ENCODE measurements at regions not wholly inside any gene's neighbourhood (a gene's known extent, or its start where the extent isn't known, plus 50 kb on each side); places are given as distances from the start of the nearest gene placed in this dataset.

DNA sequence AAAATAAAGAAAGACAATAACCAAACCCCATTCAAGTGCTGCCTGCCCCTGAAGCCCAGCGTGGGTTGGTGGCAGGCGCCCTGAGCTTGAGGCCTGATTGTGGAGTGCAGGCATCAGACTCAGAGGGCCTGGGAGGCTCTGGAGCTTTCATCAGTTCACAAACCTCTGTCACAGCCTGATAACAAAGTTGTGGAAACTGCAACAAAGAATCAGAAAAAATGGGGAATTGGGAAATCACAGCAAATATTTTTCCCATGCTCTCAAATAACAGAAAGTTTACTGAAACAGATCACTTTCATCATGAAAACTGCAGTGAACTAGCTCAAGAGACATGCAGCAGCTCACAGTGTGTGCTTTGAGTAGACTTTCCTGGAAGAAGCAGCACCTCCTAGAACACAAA, 793.6 kb downstream of the UQCRFS1 start:
- Histone ChIP-seq H3K27ac (ENCODE audit: insufficient read depth, low read length, poor library complexity, severe bottlenecking) (no peak overlapping the region), H3K9me3 (ENCODE audit: control insufficient read depth in 2 of 2, low read length in 2 of 2) (peaks cover 1 to 5% of the 10 kb centered on the region in 2 experiments), H3K4me1 (ENCODE audit: control insufficient read depth, insufficient read depth, low read length, poor library complexity, severe bottlenecking) (no peaks in the 10 kb centered on the region), H3K4me3 (ENCODE audit: low read depth, low read length) (no peak overlapping the region), H3K27me3 (ENCODE audit: control insufficient read depth, insufficient read depth, low read length) (no peaks in the 10 kb centered on the region), H3K36me3 (ENCODE audit: control insufficient read depth, insufficient read depth, low read length) (no peaks in the 10 kb centered on the region)
- Mint-ChIP-seq H3K9me3 (peaks cover 0 to 11% (median 1%) of the 10 kb centered on the region in 7 donors), H3K4me1 (peaks cover 0 to 9% (median 0%) of the 10 kb centered on the region in 4 donors), H3K27me3 (no peaks in the 10 kb centered on the region), H3K4me3 (no peak overlapping the region), H3K36me3 (no peaks in the 10 kb centered on the region), H3K27ac (no peak overlapping the region)
- ATAC-seq (ENCODE audit: low read depth in 2 of 2) (no peak), DNase-seq (no peak)

DNA sequence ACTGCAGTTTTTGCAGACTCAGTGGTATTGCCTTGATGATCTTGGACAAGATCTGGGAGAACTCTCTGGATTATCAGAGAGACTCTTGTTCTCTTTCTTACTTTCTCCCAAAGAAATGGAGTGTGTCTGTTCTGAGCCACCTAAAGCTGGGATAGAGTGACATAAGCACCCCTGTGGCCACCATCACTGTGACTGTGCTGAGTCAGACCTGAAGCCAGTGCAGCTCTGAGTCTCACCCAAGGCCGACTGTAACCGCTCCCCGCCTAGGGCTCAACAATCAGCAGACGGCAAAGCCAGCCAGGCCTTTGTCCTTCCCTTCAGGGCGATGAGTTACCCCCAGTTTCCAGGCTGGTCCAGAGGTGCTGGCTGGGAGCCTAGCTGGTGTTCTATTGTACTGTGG, 795.6 kb downstream of the UQCRFS1 start:
- Histone ChIP-seq H3K4me3 (ENCODE audit: low read depth, low read length) (no peak overlapping the region), H3K36me3 (ENCODE audit: control insufficient read depth, insufficient read depth, low read length) (no peaks in the 10 kb centered on the region), H3K9me3 (ENCODE audit: control insufficient read depth in 2 of 2, low read length in 2 of 2) (peaks cover 1 to 5% of the 10 kb centered on the region in 2 experiments), H3K4me1 (ENCODE audit: control insufficient read depth, insufficient read depth, low read length, poor library complexity, severe bottlenecking) (no peaks in the 10 kb centered on the region), H3K27ac (ENCODE audit: insufficient read depth, low read length, poor library complexity, severe bottlenecking) (no peak overlapping the region), H3K27me3 (ENCODE audit: control insufficient read depth, insufficient read depth, low read length) (no peaks in the 10 kb centered on the region)
- H3K4me1 Mint-ChIP-seq, result peaks cover 0 to 7% (median 0%) of the 10 kb centered on the region in 4 donors
- no peak overlapping the region for H3K4me3 Mint-ChIP-seq
- H3K27me3 Mint-ChIP-seq, result no peaks in the 10 kb centered on the region
- DNase-seq, result no peak
- ATAC-seq (ENCODE audit: low read depth in 2 of 2), result no peak
- no peaks in the 10 kb centered on the region for H3K36me3 Mint-ChIP-seq
- peaks cover 0 to 11% (median 0%) of the 10 kb centered on the region in 7 donors for H3K9me3 Mint-ChIP-seq
- H3K27ac Mint-ChIP-seq, result no peak overlapping the region

DNA sequence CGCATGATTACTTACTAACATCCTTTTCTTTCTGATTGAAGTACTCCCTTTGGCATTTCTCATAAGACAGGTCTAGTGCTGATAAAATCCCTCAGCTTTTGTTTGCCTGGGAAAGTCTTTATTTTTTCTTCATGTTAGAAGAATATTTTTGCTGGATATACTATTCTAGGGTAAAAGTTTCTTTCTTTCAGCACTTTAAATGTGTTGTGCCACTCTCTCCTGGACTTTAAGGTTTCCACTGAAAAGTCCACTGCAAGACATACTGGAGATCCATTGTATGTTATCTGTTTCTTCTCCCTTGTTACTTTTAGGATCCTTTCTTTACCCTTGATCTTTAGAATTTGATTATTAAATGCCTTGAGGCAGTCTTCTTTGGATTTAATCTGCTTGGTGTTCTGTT, 796.7 kb downstream of the UQCRFS1 start:
- no peak for ATAC-seq (ENCODE audit: low read depth in 2 of 2)
- no peak overlapping the region for H3K4me3 Mint-ChIP-seq
- H3K27ac Mint-ChIP-seq, result no peak overlapping the region

DNA sequence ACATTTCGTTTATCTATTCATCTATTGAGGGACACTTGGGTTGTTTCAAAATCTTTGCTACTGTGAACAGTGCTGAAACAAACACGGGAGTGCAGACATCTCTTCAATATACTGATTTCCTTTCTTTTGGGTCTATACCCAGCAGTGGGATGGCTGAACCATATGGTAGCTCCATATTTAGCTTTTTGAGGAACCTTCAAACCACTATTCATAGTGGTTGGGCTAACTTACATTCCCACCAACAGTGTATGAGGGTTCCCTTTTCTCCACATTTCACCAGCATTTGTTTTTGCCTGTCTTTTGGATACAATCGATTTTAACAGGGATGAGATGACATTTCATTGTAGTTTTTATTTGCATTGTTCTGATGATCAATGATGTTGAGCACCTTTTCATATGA, 798.2 kb downstream of the UQCRFS1 start:
- Mint-ChIP-seq H3K9me3 (peaks cover 0 to 11% (median 0%) of the 10 kb centered on the region in 7 donors), H3K36me3 (no peaks in the 10 kb centered on the region)

More for the DNA sequence above, 796.7 kb downstream of the UQCRFS1 start:
- H3K27me3 Mint-ChIP-seq, result no peaks in the 10 kb centered on the region
- no peaks in the 10 kb centered on the region for H3K36me3 Mint-ChIP-seq
- no peak for DNase-seq
- H3K9me3 Mint-ChIP-seq, result peaks cover 0 to 11% (median 0%) of the 10 kb centered on the region in 7 donors
- Histone ChIP-seq H3K9me3 (ENCODE audit: control insufficient read depth in 2 of 2, low read length in 2 of 2) (peaks cover 1 to 5% of the 10 kb centered on the region in 2 experiments), H3K27me3 (ENCODE audit: control insufficient read depth, insufficient read depth, low read length) (no peaks in the 10 kb centered on the region), H3K27ac (ENCODE audit: insufficient read depth, low read length, poor library complexity, severe bottlenecking) (no peak overlapping the region), H3K4me3 (ENCODE audit: low read depth, low read length) (no peak overlapping the region), H3K4me1 (ENCODE audit: control insufficient read depth, insufficient read depth, low read length, poor library complexity, severe bottlenecking) (no peaks in the 10 kb centered on the region), H3K36me3 (ENCODE audit: control insufficient read depth, insufficient read depth, low read length) (no peaks in the 10 kb centered on the region)
- no peaks in the 10 kb centered on the region for H3K4me1 Mint-ChIP-seq

DNA sequence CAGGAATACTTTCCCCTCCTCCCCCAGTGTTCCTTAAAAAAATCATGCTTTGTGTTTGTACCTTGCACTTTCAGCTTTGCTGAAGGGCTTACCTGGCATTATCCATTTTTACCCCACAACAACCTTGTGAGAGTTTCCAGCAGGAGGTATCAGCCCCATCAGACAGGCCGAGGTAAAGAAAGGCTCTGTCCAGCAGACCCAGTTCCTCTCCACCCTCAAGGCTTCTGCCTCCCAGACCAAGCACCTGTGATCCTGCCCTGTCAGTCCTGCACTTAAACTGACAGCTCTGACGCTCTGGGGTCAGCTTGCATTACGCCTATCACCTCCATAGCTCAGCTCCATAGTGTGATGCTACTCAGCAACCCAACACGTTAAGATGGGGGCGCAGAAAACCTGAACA, 803.1 kb downstream of the UQCRFS1 start:
- Histone ChIP-seq H3K27ac (ENCODE audit: insufficient read depth, low read length, poor library complexity, severe bottlenecking) (no peak overlapping the region), H3K27me3 (ENCODE audit: control insufficient read depth, insufficient read depth, low read length) (no peaks in the 10 kb centered on the region), H3K36me3 (ENCODE audit: control insufficient read depth, insufficient read depth, low read length) (no peaks in the 10 kb centered on the region), H3K9me3 (ENCODE audit: control insufficient read depth in 2 of 2, low read length in 2 of 2) (no peaks in the 10 kb centered on the region), H3K4me3 (ENCODE audit: low read depth, low read length) (no peak overlapping the region), H3K4me1 (ENCODE audit: control insufficient read depth, insufficient read depth, low read length, poor library complexity, severe bottlenecking) (no peaks in the 10 kb centered on the region)
- Mint-ChIP-seq H3K36me3 (no peaks in the 10 kb centered on the region), H3K27ac (no peak overlapping the region), H3K9me3 (peaks cover 0 to 3% (median 0%) of the 10 kb centered on the region in 7 donors), H3K4me1 (no peaks in the 10 kb centered on the region), H3K4me3 (no peak overlapping the region), H3K27me3 (no peaks in the 10 kb centered on the region)
- no peak for DNase-seq
- no peak for ATAC-seq (ENCODE audit: low read depth in 2 of 2)

More for the DNA sequence above, 798.2 kb downstream of the UQCRFS1 start:
- no peak overlapping the region for H3K27ac ChIP-seq (ENCODE audit: insufficient read depth, low read length, poor library complexity, severe bottlenecking)
- no peaks in the 10 kb centered on the region for H3K36me3 ChIP-seq (ENCODE audit: control insufficient read depth, insufficient read depth, low read length)
- DNase-seq (no peak), ATAC-seq (ENCODE audit: low read depth in 2 of 2) (no peak)
- Mint-ChIP-seq H3K4me3 (no peak overlapping the region), H3K27me3 (no peaks in the 10 kb centered on the region), H3K4me1 (no peaks in the 10 kb centered on the region), H3K27ac (no peak overlapping the region)
- H3K27me3 ChIP-seq (ENCODE audit: control insufficient read depth, insufficient read depth, low read length), result no peaks in the 10 kb centered on the region
- peaks cover 1 to 5% of the 10 kb centered on the region in 2 experiments for H3K9me3 ChIP-seq (ENCODE audit: control insufficient read depth in 2 of 2, low read length in 2 of 2)
- H3K4me1 ChIP-seq (ENCODE audit: control insufficient read depth, insufficient read depth, low read length, poor library complexity, severe bottlenecking), result no peaks in the 10 kb centered on the region
- H3K4me3 ChIP-seq (ENCODE audit: low read depth, low read length), result no peak overlapping the region

DNA sequence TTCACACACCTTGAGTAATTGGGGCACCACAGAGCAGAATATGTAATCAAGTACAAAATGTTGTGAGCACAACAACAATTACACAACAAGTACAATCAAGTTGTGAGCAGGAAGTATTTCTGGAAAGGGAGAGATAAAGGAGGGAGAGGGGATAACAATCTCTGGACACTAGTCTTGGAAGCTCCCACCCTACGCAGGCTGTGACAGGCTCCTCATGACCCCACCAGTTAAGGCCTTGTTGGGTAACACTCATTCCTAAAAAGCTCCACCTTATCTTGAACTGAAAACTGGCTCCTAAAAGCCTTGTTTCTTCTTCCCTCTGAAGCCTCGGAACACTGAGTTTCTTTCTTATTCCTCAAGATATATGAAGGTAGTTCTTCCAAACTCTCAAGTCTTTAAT, 806.0 kb downstream of the UQCRFS1 start:
- ATAC-seq (ENCODE audit: low read depth in 2 of 2) (no peak), DNase-seq (no peak)
- no peaks in the 10 kb centered on the region for H3K27me3 Mint-ChIP-seq
- H3K9me3 ChIP-seq (ENCODE audit: control insufficient read depth in 2 of 2, low read length in 2 of 2), result no peaks in the 10 kb centered on the region
- H3K27ac Mint-ChIP-seq, result peak overlapping the region in 1 of 3 donors; percentile 68
- peaks cover 0 to 12% (median 4%) of the 10 kb centered on the region in 7 donors for H3K9me3 Mint-ChIP-seq
- no peak overlapping the region for H3K4me3 ChIP-seq (ENCODE audit: low read depth, low read length)
- H3K27ac ChIP-seq (ENCODE audit: insufficient read depth, low read length, poor library complexity, severe bottlenecking), result no peak overlapping the region
- no peaks in the 10 kb centered on the region for H3K36me3 ChIP-seq (ENCODE audit: control insufficient read depth, insufficient read depth, low read length)
- H3K4me1 Mint-ChIP-seq, result no peaks in the 10 kb centered on the region
- H3K36me3 Mint-ChIP-seq, result no peaks in the 10 kb centered on the region
- no peaks in the 10 kb centered on the region for H3K4me1 ChIP-seq (ENCODE audit: control insufficient read depth, insufficient read depth, low read length, poor library complexity, severe bottlenecking)
- no peak overlapping the region for H3K4me3 Mint-ChIP-seq
- no peaks in the 10 kb centered on the region for H3K27me3 ChIP-seq (ENCODE audit: control insufficient read depth, insufficient read depth, low read length)

DNA sequence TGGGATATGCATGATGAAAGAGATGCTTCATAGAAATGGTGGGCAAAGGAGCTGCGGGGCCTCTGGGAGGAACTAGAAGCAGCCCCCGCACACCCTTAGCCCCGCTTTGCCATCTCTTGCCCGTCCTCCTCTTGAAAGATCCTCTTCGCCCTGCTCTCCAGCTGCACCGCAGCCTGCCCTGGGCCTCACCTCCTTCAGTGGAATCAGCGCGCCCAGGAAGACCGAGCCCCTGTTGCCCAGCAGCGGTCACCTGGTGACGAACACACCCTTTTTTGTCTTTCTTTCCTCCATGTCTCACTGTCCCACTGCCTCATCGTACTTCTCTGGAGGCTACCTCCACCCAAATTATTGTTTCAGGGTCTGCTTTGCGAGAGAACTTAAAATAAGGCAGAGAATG, 807.6 kb downstream of the UQCRFS1 start:
- H3K4me3 Mint-ChIP-seq, result no peak overlapping the region
- no peak overlapping the region for H3K27ac ChIP-seq (ENCODE audit: insufficient read depth, low read length, poor library complexity, severe bottlenecking)
- H3K27ac Mint-ChIP-seq, result no peak overlapping the region
- DNase-seq (no peak), ATAC-seq (ENCODE audit: low read depth in 2 of 2) (no peak)
- H3K36me3 ChIP-seq (ENCODE audit: control insufficient read depth, insufficient read depth, low read length), result no peaks in the 10 kb centered on the region
- H3K36me3 Mint-ChIP-seq, result no peaks in the 10 kb centered on the region
- no peaks in the 10 kb centered on the region for H3K4me1 Mint-ChIP-seq
- H3K4me3 ChIP-seq (ENCODE audit: low read depth, low read length), result no peak overlapping the region
- peaks cover 0 to 15% (median 4%) of the 10 kb centered on the region in 7 donors for H3K9me3 Mint-ChIP-seq
- no peaks in the 10 kb centered on the region for H3K4me1 ChIP-seq (ENCODE audit: control insufficient read depth, insufficient read depth, low read length, poor library complexity, severe bottlenecking)
- no peaks in the 10 kb centered on the region for H3K9me3 ChIP-seq (ENCODE audit: control insufficient read depth in 2 of 2, low read length in 2 of 2)
- H3K27me3 Mint-ChIP-seq, result no peaks in the 10 kb centered on the region
- no peaks in the 10 kb centered on the region for H3K27me3 ChIP-seq (ENCODE audit: control insufficient read depth, insufficient read depth, low read length)

DNA sequence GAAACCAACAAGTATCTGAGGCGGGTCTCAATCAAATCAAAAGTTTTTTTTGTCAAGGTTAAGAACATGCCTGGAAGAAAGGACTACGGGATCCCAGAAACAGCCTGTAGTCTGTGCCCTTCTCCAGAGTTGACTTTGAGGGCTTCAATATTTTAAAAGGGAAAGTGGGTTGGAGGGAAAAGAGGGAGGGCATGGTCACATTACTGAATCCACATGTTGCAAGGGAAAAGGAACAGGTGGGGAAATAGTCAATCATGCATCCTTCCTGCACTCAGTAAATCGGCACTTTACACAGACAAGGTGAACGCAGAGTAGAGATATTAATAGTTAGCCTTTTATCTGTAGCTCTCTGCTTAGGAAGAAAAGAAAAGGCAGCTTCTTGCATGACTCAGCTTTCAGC, 808.5 kb downstream of the UQCRFS1 start:
- Mint-ChIP-seq H3K4me1 (no peaks in the 10 kb centered on the region), H3K36me3 (no peaks in the 10 kb centered on the region), H3K9me3 (peaks cover 0 to 16% (median 4%) of the 10 kb centered on the region in 7 donors), H3K27ac (no peak overlapping the region), H3K4me3 (no peak overlapping the region), H3K27me3 (no peaks in the 10 kb centered on the region)
- Histone ChIP-seq H3K9me3 (ENCODE audit: control insufficient read depth in 2 of 2, low read length in 2 of 2) (no peaks in the 10 kb centered on the region), H3K36me3 (ENCODE audit: control insufficient read depth, insufficient read depth, low read length) (no peaks in the 10 kb centered on the region), H3K4me3 (ENCODE audit: low read depth, low read length) (no peak overlapping the region), H3K27ac (ENCODE audit: insufficient read depth, low read length, poor library complexity, severe bottlenecking) (no peak overlapping the region), H3K27me3 (ENCODE audit: control insufficient read depth, insufficient read depth, low read length) (no peaks in the 10 kb centered on the region), H3K4me1 (ENCODE audit: control insufficient read depth, insufficient read depth, low read length, poor library complexity, severe bottlenecking) (no peaks in the 10 kb centered on the region)
- ATAC-seq (ENCODE audit: low read depth in 2 of 2) (no peak), DNase-seq (no peak)

Measured in CD4-positive, CD25-positive, alpha-beta regulatory T cell (primary cell).